ENCODE measurements at regions not wholly inside any gene's neighbourhood (a gene's known extent, or its start where the extent isn't known, plus 50 kb on each side); places are given as distances from the start of the nearest gene placed in this dataset.

DNA sequence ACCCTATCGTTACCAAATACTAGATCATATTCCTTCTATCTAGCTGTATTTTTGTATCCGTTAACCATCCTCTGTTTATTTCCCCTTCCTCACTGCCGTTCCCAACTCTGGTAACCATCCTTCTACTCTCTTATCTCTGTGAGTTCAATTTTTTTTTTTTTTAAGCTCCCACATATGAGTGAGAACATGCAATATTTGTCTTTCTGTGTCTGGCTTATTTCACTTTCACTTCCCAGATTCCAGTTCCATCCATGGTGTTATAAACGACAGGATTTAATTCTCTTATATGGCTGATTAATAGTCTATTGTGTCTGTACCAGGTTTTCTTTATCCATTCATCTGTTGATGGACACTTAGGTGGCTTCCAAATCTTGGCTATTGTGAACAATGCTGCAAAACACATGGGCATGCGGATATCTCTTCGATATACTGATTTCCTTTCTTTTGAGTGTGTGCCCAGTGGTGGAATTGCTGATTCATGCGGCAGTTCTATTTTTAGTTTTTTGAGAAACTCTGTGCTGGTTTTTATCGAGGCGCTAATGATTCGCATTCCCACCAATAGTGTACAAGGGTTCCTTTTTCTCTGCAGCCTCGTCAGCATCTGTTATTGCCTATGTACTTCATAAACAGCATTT, 599.6 kb downstream of the TMEM114 start:
- TF ChIP-seq, protein P1, sequence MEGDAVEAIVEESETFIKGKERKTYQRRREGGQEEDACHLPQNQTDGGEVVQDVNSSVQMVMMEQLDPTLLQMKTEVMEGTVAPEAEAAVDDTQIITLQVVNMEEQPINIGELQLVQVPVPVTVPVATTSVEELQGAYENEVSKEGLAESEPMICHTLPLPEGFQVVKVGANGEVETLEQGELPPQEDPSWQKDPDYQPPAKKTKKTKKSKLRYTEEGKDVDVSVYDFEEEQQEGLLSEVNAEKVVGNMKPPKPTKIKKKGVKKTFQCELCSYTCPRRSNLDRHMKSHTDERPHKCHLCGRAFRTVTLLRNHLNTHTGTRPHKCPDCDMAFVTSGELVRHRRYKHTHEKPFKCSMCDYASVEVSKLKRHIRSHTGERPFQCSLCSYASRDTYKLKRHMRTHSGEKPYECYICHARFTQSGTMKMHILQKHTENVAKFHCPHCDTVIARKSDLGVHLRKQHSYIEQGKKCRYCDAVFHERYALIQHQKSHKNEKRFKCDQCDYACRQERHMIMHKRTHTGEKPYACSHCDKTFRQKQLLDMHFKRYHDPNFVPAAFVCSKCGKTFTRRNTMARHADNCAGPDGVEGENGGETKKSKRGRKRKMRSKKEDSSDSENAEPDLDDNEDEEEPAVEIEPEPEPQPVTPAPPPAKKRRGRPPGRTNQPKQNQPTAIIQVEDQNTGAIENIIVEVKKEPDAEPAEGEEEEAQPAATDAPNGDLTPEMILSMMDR (IDR thresholded peaks at IDR 0.05): no peak
- TF ChIP-seq POLR2A (IDR thresholded peaks at IDR 0.05): no peak
